ENCODE measurements at regions not wholly inside any gene's neighbourhood (a gene's known extent, or its start where the extent isn't known, plus 50 kb on each side); places are given as distances from the start of the nearest gene placed in this dataset.

DNA sequence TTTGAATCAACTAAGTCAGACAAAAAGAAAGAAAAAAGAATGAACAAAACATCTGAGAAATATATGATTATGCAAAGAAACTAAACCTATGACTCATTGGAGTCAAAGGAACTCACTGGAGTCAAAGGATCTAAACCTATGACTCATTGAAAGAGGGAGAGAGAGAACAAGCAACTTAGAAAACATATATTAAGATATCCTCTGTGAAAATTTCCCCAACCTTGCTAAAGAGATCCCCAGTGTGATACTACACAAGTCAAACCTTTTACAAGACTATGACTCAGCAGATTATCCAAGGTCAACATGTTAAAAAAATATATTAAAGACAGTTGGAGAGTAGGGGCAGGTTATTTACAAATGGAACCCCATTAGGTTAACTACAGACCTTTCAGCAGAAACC is 1538.3 kb downstream of the NCAM2 start (continued):
- TF ChIP-seq SRF (IDR thresholded peaks at IDR 0.05; ENCODE audit: low read depth, low read length) (no peak), MAFK (IDR thresholded peaks at IDR 0.05; ENCODE audit: low read depth, low read length) (no peak)

All from H1 (cell line).